ENCODE measurements at regions not wholly inside any gene's neighbourhood (a gene's known extent, or its start where the extent isn't known, plus 50 kb on each side); places are given as distances from the start of the nearest gene placed in this dataset.
"Not testable (repeated sequence)": the region's sequence is repeated elsewhere in the genome, so short reads cannot be mapped to it uniquely, and the experiment has no call there.

- DNase-seq (ENCODE audit: low read depth) = peak; percentile 81
- TF ChIP-seq, protein P1, sequence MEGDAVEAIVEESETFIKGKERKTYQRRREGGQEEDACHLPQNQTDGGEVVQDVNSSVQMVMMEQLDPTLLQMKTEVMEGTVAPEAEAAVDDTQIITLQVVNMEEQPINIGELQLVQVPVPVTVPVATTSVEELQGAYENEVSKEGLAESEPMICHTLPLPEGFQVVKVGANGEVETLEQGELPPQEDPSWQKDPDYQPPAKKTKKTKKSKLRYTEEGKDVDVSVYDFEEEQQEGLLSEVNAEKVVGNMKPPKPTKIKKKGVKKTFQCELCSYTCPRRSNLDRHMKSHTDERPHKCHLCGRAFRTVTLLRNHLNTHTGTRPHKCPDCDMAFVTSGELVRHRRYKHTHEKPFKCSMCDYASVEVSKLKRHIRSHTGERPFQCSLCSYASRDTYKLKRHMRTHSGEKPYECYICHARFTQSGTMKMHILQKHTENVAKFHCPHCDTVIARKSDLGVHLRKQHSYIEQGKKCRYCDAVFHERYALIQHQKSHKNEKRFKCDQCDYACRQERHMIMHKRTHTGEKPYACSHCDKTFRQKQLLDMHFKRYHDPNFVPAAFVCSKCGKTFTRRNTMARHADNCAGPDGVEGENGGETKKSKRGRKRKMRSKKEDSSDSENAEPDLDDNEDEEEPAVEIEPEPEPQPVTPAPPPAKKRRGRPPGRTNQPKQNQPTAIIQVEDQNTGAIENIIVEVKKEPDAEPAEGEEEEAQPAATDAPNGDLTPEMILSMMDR (conservative IDR thresholded peaks at IDR 0.05; ENCODE audit: low read depth, low read length) = no peak
- no peak overlapping the region for H3K4me3 ChIP-seq (ENCODE audit: low read depth, low read length)
Observed at GRCh38 chrX:144006811-144007210, 122.9 kb downstream of the UBE2NL start.

DNA sequence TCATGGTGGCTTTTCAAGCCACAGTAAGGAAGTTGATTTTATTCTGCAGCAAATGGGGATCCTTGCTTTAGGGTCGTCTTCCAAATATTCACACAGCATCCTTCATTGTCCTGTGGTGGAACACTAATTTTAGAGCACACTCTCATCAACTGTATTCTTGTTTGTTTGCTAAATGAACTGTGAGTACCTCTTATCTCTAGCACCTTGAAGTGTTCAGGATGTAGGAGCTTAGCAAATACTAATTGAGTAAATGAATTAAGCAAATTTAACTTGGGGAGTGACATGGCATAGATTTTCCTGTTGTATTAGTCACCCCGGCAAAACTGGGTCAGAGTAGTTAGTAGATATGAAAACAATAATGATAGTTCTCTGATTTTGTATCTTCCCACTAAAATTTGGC is 156.9 kb downstream of the UBE2NL start:
- no peak overlapping the region for H3K4me3 ChIP-seq (ENCODE audit: low read depth, low read length)
- no peak for DNase-seq (ENCODE audit: low read depth)
- TF ChIP-seq, protein P1 (conservative IDR thresholded peaks at IDR 0.05; ENCODE audit: low read depth, low read length) = no peak

GRCh38 chrX:144042271-144042670 is 158.4 kb downstream of the UBE2NL start:
- no peak overlapping the region for H3K4me3 ChIP-seq (ENCODE audit: low read depth, low read length)
- DNase-seq (ENCODE audit: low read depth) = no peak
- TF ChIP-seq, protein P1 (conservative IDR thresholded peaks at IDR 0.05; ENCODE audit: low read depth, low read length) = no peak

- no peak for DNase-seq (ENCODE audit: low read depth)
- TF ChIP-seq, protein P1 (conservative IDR thresholded peaks at IDR 0.05; ENCODE audit: low read depth, low read length) = no peak
- H3K4me3 ChIP-seq (ENCODE audit: low read depth, low read length) = no peak overlapping the region
Observed at GRCh38 chrX:144075432-144075831, 191.6 kb downstream of the UBE2NL start.

DNA sequence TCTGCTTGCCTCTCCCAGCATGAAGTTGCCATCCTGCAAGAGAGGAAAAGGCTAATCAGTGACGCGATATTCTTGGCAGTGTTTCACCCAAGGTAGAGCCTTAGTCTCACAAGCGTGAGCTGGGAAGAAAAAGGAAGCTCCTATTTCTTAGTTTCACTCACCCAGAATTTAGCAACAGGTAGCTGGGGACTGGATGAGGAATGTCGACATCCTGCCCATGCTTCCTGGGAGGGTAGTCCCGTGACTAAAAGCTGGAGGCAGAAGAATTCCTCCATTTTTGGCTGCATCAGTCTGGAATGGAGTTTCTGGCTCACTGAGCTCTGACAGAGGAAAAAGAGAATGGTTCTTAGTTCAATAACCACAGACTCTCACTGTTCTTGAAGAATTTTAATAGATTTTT is 198.4 kb downstream of the UBE2NL start:
- not testable (repeated sequence) for H3K4me3 ChIP-seq (ENCODE audit: low read depth, low read length); DNase-seq (ENCODE audit: low read depth)

- not testable (repeated sequence) for DNase-seq (ENCODE audit: low read depth); H3K4me3 ChIP-seq (ENCODE audit: low read depth, low read length)
Observed at GRCh38 chrX:144089674-144090073, 205.8 kb downstream of the UBE2NL start.

- not testable (repeated sequence) for DNase-seq (ENCODE audit: low read depth); H3K4me3 ChIP-seq (ENCODE audit: low read depth, low read length)
Observed at GRCh38 chrX:144092116-144092515, 208.2 kb downstream of the UBE2NL start.

DNA sequence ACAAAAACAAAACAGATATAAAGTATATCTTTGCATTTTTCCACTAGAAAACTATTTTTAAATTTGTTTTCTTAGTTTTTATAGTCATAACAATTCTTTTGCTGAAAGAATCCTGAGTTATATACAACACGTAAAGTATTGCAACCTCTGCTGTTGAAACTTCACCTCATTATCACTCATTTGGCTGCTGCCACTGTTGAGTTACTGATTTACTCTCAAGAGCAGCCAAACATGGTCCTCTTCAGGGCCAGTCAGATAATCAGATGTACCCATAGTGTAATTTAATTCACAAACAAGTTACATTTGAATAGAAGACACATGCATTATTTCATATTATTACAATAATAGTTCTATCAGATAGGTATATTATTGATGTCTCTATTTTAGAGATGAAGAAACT is 235.6 kb downstream of the UBE2NL start:
- not testable (repeated sequence) for H3K4me3 ChIP-seq (ENCODE audit: low read depth, low read length); DNase-seq (ENCODE audit: low read depth)

- DNase-seq (ENCODE audit: low read depth); H3K4me3 ChIP-seq (ENCODE audit: low read depth, low read length): not testable (repeated sequence)
Observed at GRCh38 chrX:144121566-144121965, 237.7 kb downstream of the UBE2NL start.

DNA sequence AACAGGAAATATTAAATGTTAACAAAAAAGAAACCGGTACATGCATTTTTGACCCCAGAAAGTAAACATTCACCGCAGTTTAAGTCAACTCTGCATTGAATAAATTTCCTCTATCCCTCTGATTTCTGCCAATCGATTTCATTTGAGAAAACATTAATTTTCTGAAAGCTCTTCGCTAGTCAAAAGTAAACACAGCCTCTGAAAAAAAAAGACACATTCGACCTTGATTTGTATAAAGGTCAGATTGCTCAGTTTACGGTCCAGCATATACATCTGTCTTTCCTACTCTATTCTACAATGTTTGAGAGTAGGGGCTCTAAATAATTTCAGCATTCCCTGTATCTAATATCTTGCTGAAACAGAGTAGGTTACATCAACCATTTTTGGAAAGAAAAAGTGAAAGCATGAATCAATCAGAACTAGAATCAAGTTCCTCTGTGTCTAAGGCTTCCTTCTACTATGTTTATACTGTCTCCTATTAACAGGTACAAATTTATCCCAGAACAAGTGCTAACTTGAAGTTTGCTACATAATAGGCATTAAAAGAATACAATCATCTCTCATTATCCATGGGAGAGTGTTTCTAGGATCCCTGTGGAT is 243.8 kb downstream of the UBE2NL start:
- not testable (repeated sequence) for H3K4me3 ChIP-seq (ENCODE audit: low read depth, low read length); DNase-seq (ENCODE audit: low read depth)

DNA sequence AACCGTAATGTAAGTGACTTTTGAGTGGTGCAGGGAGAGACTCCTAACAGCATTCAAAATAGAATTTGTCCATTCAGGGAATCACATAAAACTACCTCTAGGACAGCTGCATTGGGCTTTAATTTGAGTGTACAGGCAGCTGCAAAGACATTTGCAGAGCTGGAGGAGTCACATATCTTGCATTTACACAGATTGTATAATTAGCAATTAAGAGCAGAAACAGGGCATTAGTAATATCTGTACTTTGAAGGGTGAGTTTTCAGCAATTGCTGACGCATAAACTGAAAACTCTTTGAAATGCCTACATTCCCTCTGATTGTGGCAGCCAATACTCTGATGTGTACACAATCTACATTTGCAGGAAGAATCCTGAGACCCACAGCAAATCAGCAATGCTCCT is 245.6 kb downstream of the UBE2NL start:
- not testable (repeated sequence) for H3K4me3 ChIP-seq (ENCODE audit: low read depth, low read length); DNase-seq (ENCODE audit: low read depth)

GRCh38 chrX:144130507-144130906 is 246.6 kb downstream of the UBE2NL start:
- not testable (repeated sequence) for DNase-seq (ENCODE audit: low read depth); H3K4me3 ChIP-seq (ENCODE audit: low read depth, low read length)

GRCh38 chrX:144131080-144131479 is 247.2 kb downstream of the UBE2NL start:
- DNase-seq (ENCODE audit: low read depth); H3K4me3 ChIP-seq (ENCODE audit: low read depth, low read length): not testable (repeated sequence)

GRCh38 chrX:144134448-144135119 is 250.7 kb downstream of the UBE2NL start:
- DNase-seq (ENCODE audit: low read depth); H3K4me3 ChIP-seq (ENCODE audit: low read depth, low read length): not testable (repeated sequence)

GRCh38 chrX:144154474-144154873 is 270.6 kb downstream of the UBE2NL start:
- H3K4me3 ChIP-seq (ENCODE audit: low read depth, low read length); DNase-seq (ENCODE audit: low read depth): not testable (repeated sequence)

Data from epithelial cell of proximal tubule (primary cell).